ENCODE measurements at regions not wholly inside any gene's neighbourhood (a gene's known extent, or its start where the extent isn't known, plus 50 kb on each side); places are given as distances from the start of the nearest gene placed in this dataset.

GRCh38 chr10:78314651-78315050 lies 281.0 kb downstream of the RPS24 start:
- H3K4me1 ChIP-seq (ENCODE audit: control insufficient read depth in 1 of 2, insufficient read depth in 2 of 2, low read length in 2 of 2), result peaks cover 9% of the 10 kb centered on the region in 2 donors
- H3K27me3 ChIP-seq (ENCODE audit: low read depth, low read length), result no peaks in the 10 kb centered on the region
- H3K9me3 ChIP-seq (ENCODE audit: control insufficient read depth in 1 of 2, low read length in 2 of 2), result no peaks in the 10 kb centered on the region
- no peak overlapping the region for H3K27ac ChIP-seq (ENCODE audit: low read length)
- H3K36me3 ChIP-seq (ENCODE audit: control insufficient read depth in 1 of 2, insufficient read depth in 2 of 2, low read length in 2 of 2), result no peaks in the 10 kb centered on the region
- H3K4me3 ChIP-seq (ENCODE audit: low read depth in 1 of 2, low read length in 2 of 2), result no peak overlapping the region

- H3K4me3 ChIP-seq (ENCODE audit: low read depth in 1 of 2, low read length in 2 of 2), result no peak overlapping the region
- peaks cover 9% of the 10 kb centered on the region in 2 donors for H3K4me1 ChIP-seq (ENCODE audit: control insufficient read depth in 1 of 2, insufficient read depth in 2 of 2, low read length in 2 of 2)
- H3K27ac ChIP-seq (ENCODE audit: low read length), result peak overlapping the region; percentile 74
- no peaks in the 10 kb centered on the region for H3K9me3 ChIP-seq (ENCODE audit: control insufficient read depth in 1 of 2, low read length in 2 of 2)
- H3K27me3 ChIP-seq (ENCODE audit: low read depth, low read length), result no peaks in the 10 kb centered on the region
- H3K36me3 ChIP-seq (ENCODE audit: control insufficient read depth in 1 of 2, insufficient read depth in 2 of 2, low read length in 2 of 2), result no peaks in the 10 kb centered on the region
Measured at GRCh38 chr10:78316451-78316931, 282.8 kb downstream of the RPS24 start.

DNA sequence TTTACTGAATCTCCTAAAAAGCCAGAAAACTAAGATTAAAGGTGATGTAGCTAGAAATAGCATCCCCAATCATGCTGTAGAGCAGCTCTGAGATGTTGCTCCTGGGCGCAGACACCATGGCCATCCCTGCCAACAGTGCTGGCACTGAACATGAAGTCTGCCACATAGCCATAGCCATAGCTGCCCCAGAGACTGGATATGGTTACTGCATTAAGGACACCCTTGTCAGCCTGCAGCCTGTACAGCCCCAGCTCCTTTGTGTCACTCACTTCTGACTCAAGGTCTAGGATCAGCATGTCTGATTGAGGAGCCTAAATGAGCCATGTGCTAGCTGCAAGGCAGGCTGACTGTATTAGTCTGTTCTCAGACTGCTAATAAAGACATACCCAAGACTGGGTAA lies 284.6 kb downstream of the RPS24 start:
- Histone ChIP-seq H3K9me3 (ENCODE audit: control insufficient read depth in 1 of 2, low read length in 2 of 2) (no peaks in the 10 kb centered on the region), H3K4me1 (ENCODE audit: control insufficient read depth in 1 of 2, insufficient read depth in 2 of 2, low read length in 2 of 2) (peaks cover 9% of the 10 kb centered on the region in 2 donors), H3K4me3 (ENCODE audit: low read depth in 1 of 2, low read length in 2 of 2) (no peak overlapping the region), H3K36me3 (ENCODE audit: control insufficient read depth in 1 of 2, insufficient read depth in 2 of 2, low read length in 2 of 2) (no peaks in the 10 kb centered on the region), H3K27ac (ENCODE audit: low read length) (no peak overlapping the region), H3K27me3 (ENCODE audit: low read depth, low read length) (no peaks in the 10 kb centered on the region)

DNA sequence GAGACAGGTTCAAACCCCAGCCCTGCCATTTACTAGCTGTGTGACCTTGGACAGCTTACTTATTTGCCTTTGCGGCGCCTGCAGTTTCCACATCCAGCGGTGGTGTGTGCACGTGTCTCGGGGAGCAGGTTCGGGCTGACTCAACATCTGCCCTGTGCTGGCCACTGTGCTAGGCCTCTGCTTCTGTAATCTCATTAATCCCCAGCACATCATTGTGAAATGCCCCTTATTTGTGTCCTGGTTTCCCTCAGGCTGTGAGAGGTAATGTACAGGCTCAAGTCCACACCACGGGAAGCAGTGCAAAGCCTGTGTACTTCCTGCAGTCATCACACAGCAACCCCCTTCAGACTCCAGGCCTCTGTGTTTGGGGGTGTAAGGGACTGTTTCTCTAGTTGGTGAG lies 285.7 kb downstream of the RPS24 start:
- H3K9me3 ChIP-seq (ENCODE audit: control insufficient read depth in 1 of 2, low read length in 2 of 2), result no peaks in the 10 kb centered on the region
- H3K36me3 ChIP-seq (ENCODE audit: control insufficient read depth in 1 of 2, insufficient read depth in 2 of 2, low read length in 2 of 2), result no peaks in the 10 kb centered on the region
- peaks cover 9% of the 10 kb centered on the region in 2 donors for H3K4me1 ChIP-seq (ENCODE audit: control insufficient read depth in 1 of 2, insufficient read depth in 2 of 2, low read length in 2 of 2)
- no peak overlapping the region for H3K4me3 ChIP-seq (ENCODE audit: low read depth in 1 of 2, low read length in 2 of 2)
- no peak overlapping the region for H3K27ac ChIP-seq (ENCODE audit: low read length)
- no peaks in the 10 kb centered on the region for H3K27me3 ChIP-seq (ENCODE audit: low read depth, low read length)

- peaks cover 9% of the 10 kb centered on the region in 2 donors for H3K4me1 ChIP-seq (ENCODE audit: control insufficient read depth in 1 of 2, insufficient read depth in 2 of 2, low read length in 2 of 2)
- H3K27me3 ChIP-seq (ENCODE audit: low read depth, low read length), result no peaks in the 10 kb centered on the region
- H3K9me3 ChIP-seq (ENCODE audit: control insufficient read depth in 1 of 2, low read length in 2 of 2), result no peaks in the 10 kb centered on the region
- no peak overlapping the region for H3K27ac ChIP-seq (ENCODE audit: low read length)
- no peak overlapping the region for H3K4me3 ChIP-seq (ENCODE audit: low read depth in 1 of 2, low read length in 2 of 2)
- H3K36me3 ChIP-seq (ENCODE audit: control insufficient read depth in 1 of 2, insufficient read depth in 2 of 2, low read length in 2 of 2), result no peaks in the 10 kb centered on the region
Measured at GRCh38 chr10:78319841-78320240, 286.2 kb downstream of the RPS24 start.

GRCh38 chr10:78320506-78320905 lies 286.8 kb downstream of the RPS24 start:
- Histone ChIP-seq H3K27me3 (ENCODE audit: low read depth, low read length) (no peaks in the 10 kb centered on the region), H3K4me3 (ENCODE audit: low read depth in 1 of 2, low read length in 2 of 2) (no peak overlapping the region), H3K27ac (ENCODE audit: low read length) (no peak overlapping the region), H3K4me1 (ENCODE audit: control insufficient read depth in 1 of 2, insufficient read depth in 2 of 2, low read length in 2 of 2) (peaks cover 9% of the 10 kb centered on the region in 2 donors), H3K36me3 (ENCODE audit: control insufficient read depth in 1 of 2, insufficient read depth in 2 of 2, low read length in 2 of 2) (no peaks in the 10 kb centered on the region), H3K9me3 (ENCODE audit: control insufficient read depth in 1 of 2, low read length in 2 of 2) (no peaks in the 10 kb centered on the region)

GRCh38 chr10:78321000-78321399 lies 287.3 kb downstream of the RPS24 start:
- H3K4me1 ChIP-seq (ENCODE audit: control insufficient read depth in 1 of 2, insufficient read depth in 2 of 2, low read length in 2 of 2), result peaks cover 9% of the 10 kb centered on the region in 2 donors
- no peaks in the 10 kb centered on the region for H3K36me3 ChIP-seq (ENCODE audit: control insufficient read depth in 1 of 2, insufficient read depth in 2 of 2, low read length in 2 of 2)
- no peak overlapping the region for H3K4me3 ChIP-seq (ENCODE audit: low read depth in 1 of 2, low read length in 2 of 2)
- H3K27me3 ChIP-seq (ENCODE audit: low read depth, low read length), result no peaks in the 10 kb centered on the region
- H3K27ac ChIP-seq (ENCODE audit: low read length), result no peak overlapping the region
- H3K9me3 ChIP-seq (ENCODE audit: control insufficient read depth in 1 of 2, low read length in 2 of 2), result no peaks in the 10 kb centered on the region

GRCh38 chr10:78321500-78321899 lies 287.8 kb downstream of the RPS24 start:
- Histone ChIP-seq H3K27ac (ENCODE audit: low read length) (no peak overlapping the region), H3K27me3 (ENCODE audit: low read depth, low read length) (no peaks in the 10 kb centered on the region), H3K9me3 (ENCODE audit: control insufficient read depth in 1 of 2, low read length in 2 of 2) (peaks cover 3% of the 10 kb centered on the region in 2 donors), H3K4me3 (ENCODE audit: low read depth in 1 of 2, low read length in 2 of 2) (no peak overlapping the region), H3K4me1 (ENCODE audit: control insufficient read depth in 1 of 2, insufficient read depth in 2 of 2, low read length in 2 of 2) (peaks cover 4 to 7% of the 10 kb centered on the region in 2 donors), H3K36me3 (ENCODE audit: control insufficient read depth in 1 of 2, insufficient read depth in 2 of 2, low read length in 2 of 2) (no peaks in the 10 kb centered on the region)

DNA sequence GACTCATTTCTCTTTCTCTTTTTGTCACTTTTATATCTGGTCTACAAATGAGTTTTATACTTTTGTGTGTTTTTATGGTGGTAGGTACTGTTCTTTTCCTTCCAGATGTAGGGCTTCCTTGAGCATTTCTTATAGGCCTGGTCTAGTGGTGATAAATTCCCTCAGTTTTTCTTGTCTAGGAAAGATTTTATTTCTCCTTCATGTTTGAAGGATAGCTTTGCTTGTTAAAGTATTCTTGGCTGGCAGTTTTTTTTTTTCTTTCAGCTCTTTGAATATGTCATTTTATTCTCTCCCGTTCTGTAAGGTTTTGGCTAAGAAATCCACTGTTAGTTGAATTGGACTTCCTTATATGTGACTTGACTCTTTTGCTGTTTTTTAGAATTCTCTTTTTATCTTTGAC lies 292.7 kb downstream of the RPS24 start:
- Histone ChIP-seq H3K36me3 (ENCODE audit: control insufficient read depth in 1 of 2, insufficient read depth in 2 of 2, low read length in 2 of 2) (no peaks in the 10 kb centered on the region), H3K4me3 (ENCODE audit: low read depth in 1 of 2, low read length in 2 of 2) (no peak overlapping the region), H3K4me1 (ENCODE audit: control insufficient read depth in 1 of 2, insufficient read depth in 2 of 2, low read length in 2 of 2) (peaks cover 0 to 7% of the 10 kb centered on the region in 2 donors), H3K9me3 (ENCODE audit: control insufficient read depth in 1 of 2, low read length in 2 of 2) (peaks cover 3 to 5% of the 10 kb centered on the region in 2 donors), H3K27ac (ENCODE audit: low read length) (no peak overlapping the region), H3K27me3 (ENCODE audit: low read depth, low read length) (no peaks in the 10 kb centered on the region)

DNA sequence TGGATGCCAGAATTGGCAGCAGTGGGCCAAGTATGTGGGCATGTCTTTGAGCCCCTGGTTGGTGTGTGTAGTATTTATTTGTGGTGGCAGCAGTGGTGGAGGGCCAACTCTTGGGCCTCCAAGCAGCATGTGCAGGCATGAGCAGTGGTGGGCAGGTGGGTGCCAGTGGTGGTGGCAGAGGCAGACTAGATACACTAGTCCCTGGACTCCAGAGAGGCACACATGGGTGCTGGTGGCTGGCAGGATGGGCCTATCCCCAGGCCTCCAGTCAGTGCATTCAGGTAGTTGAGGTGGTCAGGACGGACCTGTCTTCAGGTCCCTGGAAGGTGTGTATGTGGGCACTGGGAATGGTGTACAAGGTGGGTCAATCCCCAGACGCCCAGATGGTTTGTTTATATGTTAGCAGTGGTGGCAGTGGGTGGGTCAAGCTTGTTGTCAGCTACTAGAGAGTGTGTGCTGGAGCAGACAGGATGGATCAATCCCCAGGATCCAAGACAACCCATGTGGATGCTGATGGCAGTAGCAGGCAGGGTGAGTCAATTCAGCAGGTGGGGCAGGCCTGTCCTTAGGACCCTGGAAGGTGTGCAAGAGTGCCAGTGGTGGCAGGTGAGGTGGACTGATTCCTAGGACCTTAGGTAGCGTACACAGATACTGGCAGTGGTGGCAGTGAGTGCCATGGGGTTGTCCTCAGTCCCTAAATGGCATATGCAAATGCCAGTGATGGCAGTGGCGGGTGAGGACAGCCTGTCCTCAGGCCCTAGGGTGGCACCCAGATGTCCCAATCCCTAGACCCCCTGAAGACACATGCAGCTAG lies 294.3 kb downstream of the RPS24 start:
- peaks cover 3 to 5% of the 10 kb centered on the region in 2 donors for H3K9me3 ChIP-seq (ENCODE audit: control insufficient read depth in 1 of 2, low read length in 2 of 2)
- no peak overlapping the region for H3K4me3 ChIP-seq (ENCODE audit: low read depth in 1 of 2, low read length in 2 of 2)
- H3K4me1 ChIP-seq (ENCODE audit: control insufficient read depth in 1 of 2, insufficient read depth in 2 of 2, low read length in 2 of 2), result peaks cover 3 to 8% of the 10 kb centered on the region in 2 donors
- H3K27ac ChIP-seq (ENCODE audit: low read length), result no peak overlapping the region
- no peaks in the 10 kb centered on the region for H3K27me3 ChIP-seq (ENCODE audit: low read depth, low read length)
- H3K36me3 ChIP-seq (ENCODE audit: control insufficient read depth in 1 of 2, insufficient read depth in 2 of 2, low read length in 2 of 2), result no peaks in the 10 kb centered on the region

GRCh38 chr10:78328592-78329404 lies 295.1 kb downstream of the RPS24 start:
- Histone ChIP-seq H3K4me1 (ENCODE audit: control insufficient read depth in 1 of 2, insufficient read depth in 2 of 2, low read length in 2 of 2) (peaks cover 3 to 8% of the 10 kb centered on the region in 2 donors), H3K27ac (ENCODE audit: low read length) (no peak overlapping the region), H3K9me3 (ENCODE audit: control insufficient read depth in 1 of 2, low read length in 2 of 2) (peaks cover 3 to 5% of the 10 kb centered on the region in 2 donors), H3K4me3 (ENCODE audit: low read depth in 1 of 2, low read length in 2 of 2) (no peak overlapping the region), H3K36me3 (ENCODE audit: control insufficient read depth in 1 of 2, insufficient read depth in 2 of 2, low read length in 2 of 2) (no peaks in the 10 kb centered on the region), H3K27me3 (ENCODE audit: low read depth, low read length) (no peaks in the 10 kb centered on the region)

All from muscle layer of duodenum (tissue), 2 donors.